ENCODE measurements at regions not wholly inside any gene's neighbourhood (a gene's known extent, or its start where the extent isn't known, plus 50 kb on each side); places are given as distances from the start of the nearest gene placed in this dataset.

GRCh38 chr11:45518141-45518832 lies 147.1 kb downstream of the CHST1 start:
- DNase-seq (ENCODE audit: low read depth), result no peak

- DNase-seq (ENCODE audit: low read depth), result no peak
These were observed 148.2 kb downstream of the CHST1 start for GRCh38 chr11:45517171-45517770.

- DNase-seq (ENCODE audit: low read depth), result no peak
These were observed 151.5 kb downstream of the CHST1 start for GRCh38 chr11:45513821-45514340.

- no peak for DNase-seq (ENCODE audit: low read depth)
These were observed 152.8 kb downstream of the CHST1 start for GRCh38 chr11:45512471-45513148.

- DNase-seq (ENCODE audit: low read depth), result no peak
These were observed 153.9 kb downstream of the CHST1 start for GRCh38 chr11:45511566-45511965.

- no peak for DNase-seq (ENCODE audit: low read depth)
These were observed 157.5 kb downstream of the CHST1 start for GRCh38 chr11:45507916-45508315.

GRCh38 chr11:45503311-45503710 lies 162.1 kb downstream of the CHST1 start:
- DNase-seq (ENCODE audit: low read depth), result no peak

- no peak for DNase-seq (ENCODE audit: low read depth)
These were observed 163.2 kb downstream of the CHST1 start for GRCh38 chr11:45502226-45502545.

- DNase-seq (ENCODE audit: low read depth), result no peak
These were observed 163.8 kb downstream of the CHST1 start for GRCh38 chr11:45501392-45502225.

GRCh38 chr11:45500451-45500850 lies 165.0 kb downstream of the CHST1 start:
- no peak for DNase-seq (ENCODE audit: low read depth)

GRCh38 chr11:45494738-45495137 lies 170.7 kb downstream of the CHST1 start:
- no peak for DNase-seq (ENCODE audit: low read depth)

GRCh38 chr11:45489281-45489905 lies 176.0 kb downstream of the CHST1 start:
- no peak for DNase-seq (ENCODE audit: low read depth)

GRCh38 chr11:45486461-45486860 lies 179.0 kb downstream of the CHST1 start:
- no peak for DNase-seq (ENCODE audit: low read depth)

- DNase-seq (ENCODE audit: low read depth), result no peak
These were observed 180.2 kb downstream of the CHST1 start for GRCh38 chr11:45485070-45485707.

GRCh38 chr11:45484326-45484883 lies 181.0 kb downstream of the CHST1 start:
- DNase-seq (ENCODE audit: low read depth), result peak; percentile 10

GRCh38 chr11:45483416-45483815 lies 182.0 kb downstream of the CHST1 start:
- no peak for DNase-seq (ENCODE audit: low read depth)

GRCh38 chr11:45482331-45482730 lies 183.1 kb downstream of the CHST1 start:
- no peak for DNase-seq (ENCODE audit: low read depth)

GRCh38 chr11:45481026-45481425 lies 184.4 kb downstream of the CHST1 start:
- no peak for DNase-seq (ENCODE audit: low read depth)

GRCh38 chr11:45477588-45477987 lies 187.8 kb downstream of the CHST1 start:
- no peak for DNase-seq (ENCODE audit: low read depth)

- no peak for DNase-seq (ENCODE audit: low read depth)
These were observed 189.3 kb downstream of the CHST1 start for GRCh38 chr11:45476126-45476525.

- no peak for DNase-seq (ENCODE audit: low read depth)
These were observed 189.0 kb upstream of the SYT13 start for GRCh38 chr11:45475173-45475572.

All from M059J (cell line).